ENCODE measurements at regions not wholly inside any gene's neighbourhood (a gene's known extent, or its start where the extent isn't known, plus 50 kb on each side); places are given as distances from the start of the nearest gene placed in this dataset.

DNA sequence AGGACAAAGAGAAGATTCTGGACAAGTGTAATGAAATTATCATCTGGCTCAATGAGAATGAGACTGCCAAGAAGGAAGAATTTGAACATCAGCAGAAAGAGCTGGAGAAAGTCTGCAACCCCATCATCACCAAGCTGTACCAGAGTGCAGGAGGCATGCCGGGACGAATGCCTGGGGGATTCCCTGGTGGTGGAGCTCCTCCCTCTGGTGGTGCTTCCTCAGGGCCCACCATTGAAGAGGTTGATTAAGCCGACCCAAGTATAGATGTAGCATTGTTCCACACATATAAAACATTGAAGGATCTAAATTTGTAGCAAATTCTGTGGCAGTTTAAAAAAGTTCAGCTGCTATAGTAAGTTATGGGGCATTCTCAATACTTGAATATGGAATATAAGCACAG, 174.3 kb upstream of the CCND2 start:
- DNase-seq = no peak

DNA sequence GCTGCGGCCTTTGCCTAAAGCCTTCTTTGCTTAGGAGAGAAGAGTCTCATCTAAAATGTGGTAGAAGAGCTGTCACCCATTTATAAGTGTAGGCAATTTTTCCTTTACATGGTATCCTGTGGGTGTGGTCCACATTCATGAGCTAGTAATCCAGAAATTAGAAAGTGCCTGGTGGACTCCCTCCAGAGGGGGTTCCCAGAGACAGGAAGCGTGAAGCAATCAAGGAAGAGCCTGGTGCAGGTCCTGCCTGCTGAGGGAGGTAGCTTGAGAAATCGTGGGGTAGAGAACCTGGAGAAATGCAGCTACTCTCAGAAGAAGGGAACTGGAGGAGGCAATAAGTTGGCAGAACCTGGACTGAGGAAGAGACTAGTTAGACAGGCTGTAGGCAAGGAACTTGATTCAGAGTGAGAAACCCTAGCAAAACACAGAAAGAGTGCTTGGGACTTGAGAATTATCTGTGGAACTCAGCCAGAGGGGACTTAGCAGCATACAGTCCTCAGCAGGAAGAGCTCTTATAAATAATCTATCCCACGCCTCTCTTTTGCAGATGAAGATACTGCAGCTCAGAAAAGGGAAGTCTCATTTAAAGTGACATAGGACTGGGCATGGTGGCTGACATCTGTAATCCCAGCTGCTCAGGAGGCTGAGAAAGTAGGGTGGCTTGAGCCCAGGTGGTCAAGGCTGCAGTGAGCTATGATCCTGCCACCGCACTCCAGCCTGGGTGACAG, 182.4 kb upstream of the CCND2 start:
- DNase-seq = no peak

DNA sequence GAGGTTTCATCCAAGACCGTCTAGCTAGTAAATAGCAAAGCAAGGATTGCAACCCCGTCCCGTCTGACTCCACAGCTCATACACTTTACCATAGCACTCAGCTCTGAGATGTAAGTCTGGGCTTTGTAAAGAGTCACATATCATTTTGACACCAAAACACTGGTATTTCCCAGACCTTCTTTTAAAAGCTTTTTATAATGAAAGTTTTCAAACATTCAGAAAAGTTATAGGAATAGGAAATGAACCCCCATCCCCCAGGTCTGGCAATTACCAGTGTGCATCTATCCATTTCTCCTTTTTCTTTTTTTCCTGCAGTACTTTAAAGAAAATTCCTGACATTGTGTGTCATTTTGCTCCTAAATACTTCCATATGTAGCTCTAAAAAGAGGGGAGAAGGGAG, 183.6 kb upstream of the CCND2 start:
- no peak for DNase-seq

DNA sequence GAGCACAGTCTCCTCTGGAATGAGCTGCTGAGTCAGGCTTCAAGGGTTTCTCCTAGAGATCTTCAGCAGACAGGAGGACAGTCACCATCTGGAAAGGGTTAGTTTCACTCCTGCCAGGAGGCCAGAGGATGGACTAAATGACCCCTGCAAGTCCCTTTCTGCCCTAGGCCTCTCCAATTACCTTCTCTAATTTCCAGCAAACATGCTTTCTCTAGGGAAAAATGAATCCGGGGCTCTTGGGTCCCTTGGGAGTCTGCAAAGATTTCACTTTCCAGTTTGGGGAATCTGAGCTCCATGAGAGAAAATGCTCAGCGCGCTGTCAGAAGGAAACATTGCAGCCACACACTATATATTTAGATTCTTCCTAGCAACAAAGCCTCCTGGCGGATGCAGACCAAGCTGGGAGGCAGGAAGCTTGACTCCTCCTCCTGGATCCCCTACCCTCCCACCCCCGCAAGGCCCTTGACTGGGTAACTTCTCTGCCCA, 184.4 kb upstream of the CCND2 start:
- no peak for DNase-seq

DNA sequence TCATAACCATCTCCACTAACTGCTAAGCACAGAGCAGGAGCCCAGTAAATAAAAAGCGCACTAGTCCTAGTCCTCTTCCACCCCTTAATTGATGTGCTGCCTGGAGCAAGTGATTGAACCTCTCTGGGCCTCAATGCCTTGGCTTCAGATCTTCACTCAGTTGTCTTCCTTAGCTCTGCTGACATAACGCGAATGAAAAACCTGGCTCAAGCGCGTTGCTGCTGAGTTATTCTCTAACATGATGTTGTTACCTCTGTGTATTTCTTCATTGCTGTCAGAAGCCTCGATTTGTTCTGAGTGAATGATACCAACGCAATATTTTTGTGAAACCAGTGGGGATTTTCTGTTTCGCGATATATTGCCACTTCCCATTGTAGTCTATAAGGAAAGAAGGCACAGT, 185.1 kb upstream of the CCND2 start:
- DNase-seq = no peak

DNA sequence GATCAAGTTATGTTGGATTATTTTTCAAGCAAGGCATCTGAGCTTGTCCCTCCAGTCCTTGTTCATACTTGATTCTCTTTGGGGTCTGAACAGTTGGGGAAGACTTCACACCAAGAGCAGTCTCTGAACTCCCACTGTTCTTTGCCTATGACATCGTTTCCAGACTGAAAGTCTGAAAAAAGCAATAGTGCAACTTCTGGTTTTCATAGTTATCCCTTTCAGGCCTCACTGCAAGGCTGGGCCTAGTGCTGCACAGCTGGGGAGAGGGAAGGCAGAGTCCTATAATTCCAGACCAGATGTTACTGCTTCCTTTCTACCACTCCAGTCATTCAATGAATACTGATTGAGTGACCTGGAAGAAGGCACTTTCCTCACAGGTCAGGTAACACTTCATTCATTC, 187.1 kb upstream of the CCND2 start:
- DNase-seq = no peak

DNA sequence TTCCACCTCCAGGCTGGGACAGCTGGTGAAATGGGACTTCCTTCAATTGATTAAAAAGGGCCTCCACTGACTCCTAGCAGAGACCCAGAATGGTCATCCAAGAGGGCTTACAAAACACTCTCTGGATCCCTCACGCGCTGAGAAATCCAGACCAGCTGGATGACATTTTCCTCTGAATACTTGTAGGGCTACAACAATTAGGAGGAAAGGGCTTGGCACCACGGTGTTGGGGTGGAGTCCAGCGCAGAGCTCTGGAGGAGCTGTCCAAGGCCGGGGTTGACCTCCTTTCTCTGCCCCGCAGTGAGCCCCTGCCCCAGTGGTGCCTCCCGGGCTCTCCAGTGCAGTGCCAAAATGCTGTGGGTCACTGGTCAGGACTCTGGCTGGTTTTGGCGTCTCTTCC, 189.0 kb upstream of the CCND2 start:
- no peak for DNase-seq

DNA sequence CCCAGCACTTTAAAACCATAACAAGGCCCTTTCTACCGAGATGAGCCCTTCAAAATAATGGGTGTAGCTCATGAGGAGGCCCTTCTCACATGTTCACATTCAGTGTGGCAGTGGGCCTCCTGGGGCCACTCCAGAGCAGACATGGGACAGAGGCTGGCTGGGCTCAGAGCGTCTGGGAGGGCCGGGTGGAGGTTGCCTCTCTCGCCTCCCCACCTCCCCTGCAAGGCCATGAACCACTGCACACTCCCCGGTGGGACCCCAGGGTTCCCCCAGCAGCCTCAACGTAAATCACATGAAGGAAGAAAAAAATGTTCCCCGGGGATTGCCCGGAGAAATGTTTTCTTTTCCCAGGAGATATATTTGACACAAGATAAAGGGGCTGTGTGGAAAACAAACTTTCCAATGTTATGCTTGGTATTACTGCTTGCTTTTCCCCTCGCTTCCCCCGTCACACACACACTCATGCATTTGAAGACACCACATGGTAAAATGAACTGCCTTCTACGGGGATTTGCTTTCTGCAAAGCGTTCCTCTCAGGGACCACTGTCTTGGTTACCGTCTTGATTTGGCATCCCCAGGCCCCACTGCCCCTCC, 190.7 kb upstream of the CCND2 start:
- no peak for DNase-seq

DNA sequence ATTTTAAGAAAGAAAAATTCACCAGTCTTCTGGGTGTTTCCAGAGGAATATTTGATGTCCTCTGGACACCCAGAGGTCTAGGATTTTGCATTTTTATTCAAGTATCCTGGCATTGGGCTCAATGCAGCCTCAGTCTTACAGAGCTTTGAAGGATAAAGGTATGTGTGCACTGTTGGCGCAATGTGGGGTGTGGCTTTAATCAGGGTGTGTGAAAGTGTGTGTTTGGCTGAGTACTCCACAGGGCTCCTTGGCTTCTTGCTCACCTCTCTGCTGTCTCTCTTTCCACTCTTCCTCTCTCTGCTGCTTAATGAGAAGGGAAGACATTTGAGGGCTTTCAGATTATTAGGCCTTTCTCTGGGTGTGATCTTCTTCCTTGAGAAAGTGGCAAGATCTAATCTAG, 193.3 kb upstream of the CCND2 start:
- DNase-seq = no peak

DNA sequence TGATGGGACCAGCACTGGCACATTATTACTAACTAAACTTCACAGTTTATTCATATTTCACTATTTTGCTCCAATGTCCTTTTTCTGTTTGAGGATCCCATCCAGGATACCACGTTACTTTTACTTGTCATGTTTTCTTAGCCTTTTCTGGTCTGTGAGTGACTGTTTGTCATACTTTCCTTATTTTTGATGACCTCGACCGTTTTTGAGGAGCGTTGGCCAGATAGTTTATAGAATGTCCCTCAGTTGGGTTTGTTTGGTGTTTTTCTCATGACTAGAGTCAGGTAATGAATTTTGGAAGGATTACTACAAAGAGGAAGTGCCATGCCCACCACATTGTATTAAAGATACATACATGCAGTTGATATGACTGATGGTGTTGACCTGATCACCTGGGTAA, 199.4 kb upstream of the CCND2 start:
- DNase-seq = no peak

DNA sequence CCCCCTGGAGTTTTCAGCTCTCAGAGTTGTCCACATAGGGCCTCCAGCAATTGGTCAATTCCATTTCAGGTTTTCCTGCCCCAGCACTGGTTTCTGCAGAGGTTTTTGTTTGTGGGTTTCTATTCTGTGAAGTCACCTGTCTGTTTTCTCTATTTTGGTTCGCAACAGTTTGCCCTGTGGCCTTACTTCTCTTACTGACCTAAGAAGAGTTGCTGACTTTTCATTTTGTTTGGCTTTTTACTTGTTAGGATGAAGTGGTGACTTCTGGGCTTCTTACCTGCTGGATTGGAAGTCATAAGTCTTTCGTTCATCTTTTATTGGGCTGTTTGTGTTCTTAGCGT, 196.4 kb upstream of the PARP11 start:
- no peak for DNase-seq

DNA sequence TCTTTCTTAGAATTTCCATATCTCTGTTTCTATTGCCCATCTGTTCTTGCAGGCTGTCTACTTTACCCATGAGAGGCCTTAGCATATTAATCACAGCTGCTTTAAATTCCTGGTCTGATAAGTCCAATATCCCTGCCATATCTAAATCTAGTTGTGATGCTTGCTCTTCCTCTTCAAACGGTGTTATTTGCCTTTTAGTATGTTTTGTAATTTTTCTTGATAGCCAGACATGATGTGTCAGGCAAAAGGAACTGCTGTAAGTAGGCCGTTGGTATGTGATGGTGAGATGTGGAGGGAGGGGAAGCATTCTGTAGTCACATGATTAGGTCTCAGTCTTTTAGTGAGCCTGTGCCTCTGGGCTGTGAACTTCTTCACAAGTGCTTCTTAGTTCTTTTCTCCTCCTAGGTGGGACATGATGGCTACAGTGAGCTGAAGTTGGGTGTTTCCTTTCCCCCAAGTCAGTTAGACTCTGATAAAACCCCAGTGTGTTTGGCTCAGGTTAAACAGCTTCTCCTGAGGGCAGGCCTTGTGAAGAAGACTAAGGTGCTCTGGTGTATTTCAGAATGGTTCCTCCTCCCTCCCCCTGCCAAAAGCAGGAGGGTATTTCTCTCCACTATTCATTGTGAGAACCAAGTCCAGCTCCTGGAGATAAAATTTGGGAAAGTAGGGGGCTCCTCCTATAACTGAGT, 195.9 kb upstream of the PARP11 start:
- no peak for DNase-seq

DNA sequence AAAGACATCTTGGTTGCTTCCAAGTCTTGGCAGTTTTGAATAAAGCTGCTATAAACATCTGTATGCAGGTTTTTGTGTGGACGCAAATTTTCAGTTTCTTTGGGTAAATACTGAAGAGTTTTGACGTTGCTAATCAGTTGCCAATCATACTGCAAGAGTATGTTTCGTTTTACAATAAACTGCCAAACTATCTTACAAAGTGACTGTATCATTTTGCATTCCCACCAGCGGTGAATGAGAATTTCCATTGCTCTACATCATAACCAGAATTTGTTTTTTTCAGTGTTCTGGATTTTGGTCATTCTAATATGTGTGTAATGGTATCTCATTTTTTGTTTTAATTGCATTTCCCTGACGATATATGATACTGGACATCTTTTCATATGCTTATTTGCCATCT, 190.8 kb upstream of the PARP11 start:
- DNase-seq = no peak

DNA sequence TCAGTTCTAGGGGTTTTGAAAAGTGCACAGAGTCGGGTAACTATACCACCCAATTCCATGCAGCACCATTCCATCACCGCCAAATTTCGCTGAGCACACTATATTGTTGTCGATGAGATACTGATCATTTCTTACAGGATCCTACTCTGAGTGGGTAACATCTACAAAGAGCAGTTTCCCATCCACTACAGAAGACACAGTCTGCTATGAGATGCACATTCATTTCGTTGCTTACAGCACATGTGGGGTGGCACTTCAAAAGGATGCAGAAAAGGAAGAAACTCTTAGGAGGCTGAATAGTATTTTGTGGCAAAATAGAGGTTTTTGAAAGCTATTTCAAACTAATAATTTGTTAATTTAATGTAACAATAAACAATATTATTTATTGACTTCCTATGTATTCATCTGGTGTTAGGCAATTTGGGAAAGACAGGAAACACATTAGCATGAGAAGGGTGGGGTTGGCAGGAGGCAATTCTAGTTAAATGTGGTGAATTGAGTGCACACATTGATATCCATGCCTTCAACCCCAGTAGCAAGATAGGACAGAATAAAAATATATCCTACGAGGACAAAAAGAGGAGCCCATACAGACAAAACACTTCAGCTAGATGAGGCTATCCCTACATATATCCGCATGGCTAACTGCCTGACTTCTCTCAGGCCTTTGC, 186.8 kb upstream of the PARP11 start:
- DNase-seq = no peak

DNA sequence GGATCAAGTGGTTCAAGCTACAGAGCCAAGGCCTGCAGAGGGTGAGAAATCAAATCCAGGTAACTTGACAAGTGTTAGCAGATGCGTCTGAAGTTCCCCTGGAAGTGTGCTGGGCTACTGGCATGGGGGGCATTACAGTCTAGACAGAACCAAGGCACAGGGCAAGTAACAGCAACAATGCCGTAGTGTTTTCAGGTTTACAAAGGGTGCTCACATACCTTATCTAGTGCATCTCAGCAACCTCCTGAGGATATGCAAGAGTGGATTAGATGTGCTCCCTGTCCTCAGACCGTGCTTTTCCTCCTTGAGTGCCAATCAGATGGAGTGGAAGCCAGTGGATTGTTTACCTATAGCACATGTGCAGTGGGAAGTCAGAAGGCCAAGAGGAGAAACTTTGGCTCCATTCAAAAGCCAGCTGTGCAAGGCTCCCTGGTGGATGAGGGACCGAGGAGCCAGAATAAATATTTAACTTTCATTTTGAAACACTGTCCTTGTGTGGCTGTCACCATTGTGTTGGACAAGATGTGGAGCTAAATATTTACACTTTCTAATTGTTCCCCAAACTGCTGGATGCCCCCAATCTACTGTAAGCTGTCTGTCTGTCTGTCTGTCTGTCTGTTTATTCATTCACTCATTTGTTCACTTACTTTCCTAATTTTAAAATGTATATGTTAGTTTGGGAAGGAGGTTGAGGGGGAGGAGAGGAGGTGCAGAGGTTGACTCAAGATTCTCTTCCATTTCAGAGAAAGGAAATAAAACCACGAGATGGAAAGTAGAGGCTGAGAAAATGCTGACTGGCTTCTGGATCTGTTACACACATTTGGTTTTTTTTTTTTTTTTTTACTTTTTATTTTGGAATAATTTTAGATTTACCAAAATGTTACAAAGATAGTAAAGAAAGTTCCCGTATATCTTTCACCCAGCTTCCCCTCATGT, 184.0 kb upstream of the PARP11 start:
- no peak for DNase-seq

DNA sequence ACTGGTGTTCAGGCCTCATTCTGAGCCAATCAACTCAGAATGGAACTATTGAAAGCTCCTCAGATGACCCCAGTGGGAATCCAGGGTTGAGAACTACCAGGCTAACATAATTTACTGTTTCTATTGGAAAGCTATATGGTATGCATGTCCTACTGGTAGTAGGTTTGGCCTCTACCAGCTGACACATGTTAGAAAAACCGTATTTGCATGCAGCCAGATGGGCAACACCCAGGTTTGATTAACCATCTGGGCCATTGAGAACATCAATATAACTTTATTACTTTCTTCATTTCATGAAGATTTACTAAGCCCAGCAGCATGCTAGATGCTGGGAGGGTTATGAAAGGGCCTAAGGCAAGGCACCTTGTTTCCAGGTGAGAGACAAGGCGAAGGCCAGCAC, 181.4 kb upstream of the PARP11 start:
- no peak for DNase-seq

DNA sequence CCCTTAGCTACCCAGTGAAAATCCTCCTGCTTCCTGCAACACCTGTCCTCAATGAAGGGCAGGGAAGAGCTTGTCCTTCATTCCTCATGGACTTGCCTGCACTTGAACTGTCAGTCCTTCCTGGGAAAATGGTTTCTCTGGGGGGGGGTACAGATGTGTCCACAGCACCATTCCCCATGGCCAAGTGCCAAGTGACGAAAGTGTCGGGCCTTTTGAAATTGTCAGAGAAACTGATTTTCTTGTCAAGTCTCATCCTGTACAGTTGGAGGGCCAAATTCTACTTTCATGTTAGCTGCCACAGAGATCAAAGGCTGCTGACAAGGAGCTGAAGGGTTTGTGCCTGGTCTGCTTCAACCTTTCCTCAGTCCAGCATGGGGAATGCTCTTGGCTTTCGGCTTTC, 179.5 kb upstream of the PARP11 start:
- DNase-seq = no peak

DNA sequence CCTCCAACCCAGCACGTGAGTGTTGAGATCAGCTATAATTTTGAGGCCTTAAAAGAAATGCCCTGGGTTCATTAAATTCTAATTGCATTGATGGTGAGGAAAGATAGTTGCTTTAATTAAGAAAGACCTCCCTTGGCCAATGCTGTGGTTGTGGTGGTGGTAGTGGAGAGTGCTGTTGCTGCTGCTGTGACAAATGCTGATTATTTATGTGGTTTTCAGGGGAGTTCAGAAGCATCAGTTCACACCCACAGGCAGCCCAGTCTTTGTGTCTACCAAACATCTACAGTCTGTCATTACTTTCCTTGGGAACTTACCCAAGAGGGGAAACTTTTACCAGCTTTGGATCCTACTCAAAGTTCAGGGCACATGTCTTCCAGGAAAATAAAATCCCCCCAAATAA, 178.4 kb upstream of the PARP11 start:
- no peak for DNase-seq

DNA sequence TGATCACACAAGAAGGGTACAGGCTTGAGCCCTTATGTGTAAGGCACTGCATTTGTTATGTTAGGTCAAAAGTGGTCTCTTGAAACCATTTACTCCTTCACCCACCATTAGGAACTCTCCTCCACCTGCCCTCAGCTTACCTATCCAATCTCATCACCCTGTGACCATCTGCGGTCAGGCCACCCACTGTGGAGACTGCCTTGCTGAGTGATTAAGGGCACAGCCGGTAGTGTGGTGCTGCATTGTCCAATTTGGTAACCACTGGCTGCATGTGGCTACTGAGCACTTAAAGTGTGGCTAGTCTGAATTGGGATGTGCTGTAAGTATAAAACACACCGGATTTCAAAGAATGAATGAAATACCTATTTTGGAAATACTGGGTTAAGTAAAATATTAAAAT, 177.1 kb upstream of the PARP11 start:
- no peak for DNase-seq

DNA sequence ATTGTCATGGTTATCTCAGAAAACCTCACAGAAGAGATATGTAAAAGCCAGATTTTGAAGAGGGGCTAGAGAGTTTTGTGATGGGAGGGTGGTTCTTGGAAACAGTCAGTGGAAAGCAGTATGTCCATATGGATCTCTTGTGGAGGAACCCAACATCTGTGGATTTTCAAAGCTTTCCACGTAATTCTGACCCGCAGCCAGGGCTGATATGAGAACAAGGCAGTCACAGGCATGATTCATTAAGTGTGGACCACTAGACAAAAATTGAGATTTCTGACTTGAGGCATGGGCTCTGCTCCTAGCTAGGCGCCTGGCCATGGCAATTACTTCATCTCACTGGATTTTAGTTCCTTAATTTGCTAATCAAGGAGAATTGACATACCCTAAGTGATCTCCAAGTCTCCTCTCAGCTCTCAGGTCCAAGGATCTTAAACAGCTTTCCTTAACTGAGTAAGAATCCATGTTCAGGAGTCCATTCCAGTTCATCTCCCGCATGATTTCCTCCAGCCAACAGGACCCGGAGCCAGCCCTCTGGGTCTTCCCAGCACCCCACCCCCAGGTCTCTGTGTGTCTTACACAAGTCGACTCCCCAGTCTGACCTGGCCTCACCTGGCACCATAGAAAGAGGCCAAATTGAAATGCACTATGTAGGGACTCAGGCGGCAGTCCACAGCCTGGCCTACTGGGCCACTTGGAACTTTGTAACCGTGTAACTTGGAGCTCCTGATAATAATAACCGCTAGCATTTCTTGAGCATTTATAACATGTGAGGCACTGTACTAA, 176.3 kb upstream of the PARP11 start:
- no peak for DNase-seq

DNA sequence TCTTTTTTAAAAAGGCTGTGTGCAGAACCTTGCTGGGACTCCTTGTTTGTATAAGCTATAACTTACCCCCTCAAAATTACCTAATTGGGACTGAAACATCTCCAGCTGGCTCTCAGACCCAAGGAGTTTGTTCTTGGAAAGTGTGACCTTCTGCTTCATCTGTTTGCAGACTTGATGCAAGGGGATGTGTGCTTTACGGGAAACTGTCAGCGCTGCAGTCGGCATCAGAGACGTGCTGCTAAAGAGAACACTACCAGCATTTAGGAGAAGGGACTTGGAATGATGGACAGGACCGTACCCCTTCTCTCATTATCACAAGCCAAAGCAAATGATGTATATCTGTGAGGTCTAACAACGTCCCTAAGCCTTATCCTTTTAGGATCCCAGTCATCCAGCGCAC, 174.2 kb upstream of the PARP11 start:
- no peak for DNase-seq

DNA sequence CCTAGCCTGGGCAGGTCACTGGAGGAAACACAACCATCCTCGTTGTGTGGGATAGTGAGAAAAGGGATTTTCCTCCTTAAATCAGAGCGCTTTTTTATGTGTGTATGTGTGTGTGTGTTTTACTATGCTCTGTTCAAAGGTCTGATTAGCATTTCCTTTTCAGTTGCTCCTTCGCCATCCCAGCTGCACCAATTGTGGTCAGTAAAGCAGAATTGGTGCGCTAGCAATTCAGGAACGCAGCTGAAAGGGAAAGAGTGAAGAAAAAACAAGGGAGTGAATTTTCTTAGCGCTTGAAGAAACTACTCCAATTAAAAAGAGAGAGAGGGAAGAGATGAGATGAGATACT, 173.3 kb upstream of the PARP11 start:
- no peak for DNase-seq
